ENCODE measurements at regions not wholly inside any gene's neighbourhood (a gene's known extent, or its start where the extent isn't known, plus 50 kb on each side); places are given as distances from the start of the nearest gene placed in this dataset.
A peak's percentile ranks its signal among the peaks of the same experiment; 100 is the strongest.

- no peak overlapping the region for H3K4me3 ChIP-seq (ENCODE audit: low read depth, low read length)
- TF ChIP-seq MAX (IDR thresholded peaks at IDR 0.05; ENCODE audit: low read depth, low read length) (no peak), POLR2A (IDR thresholded peaks at IDR 0.05; ENCODE audit: extremely low read depth, insufficient read length) (no peak), MYC (IDR thresholded peaks at IDR 0.05; ENCODE audit: low read depth, low read length) (no peak), CTCF (IDR thresholded peaks at IDR 0.05; ENCODE audit: low read depth, low read length) (no peak)
- no peak for DNase-seq (ENCODE audit: low read depth)
These were observed 95.9 kb upstream of the RUNX1 start for GRCh38 chr21:35144978-35145377.

- DNase-seq (ENCODE audit: low read depth), result no peak
- no peak overlapping the region for H3K4me3 ChIP-seq (ENCODE audit: low read depth, low read length)
- TF ChIP-seq POLR2A (IDR thresholded peaks at IDR 0.05; ENCODE audit: extremely low read depth, insufficient read length), result no peak
- TF ChIP-seq CTCF (IDR thresholded peaks at IDR 0.05; ENCODE audit: low read depth, low read length), result no peak
- no peak for TF ChIP-seq MAX (IDR thresholded peaks at IDR 0.05; ENCODE audit: low read depth, low read length)
- TF ChIP-seq MYC (IDR thresholded peaks at IDR 0.05; ENCODE audit: low read depth, low read length), result no peak
These were observed 93.1 kb upstream of the RUNX1 start for GRCh38 chr21:35142036-35142815.

- no peak overlapping the region for H3K4me3 ChIP-seq (ENCODE audit: low read depth, low read length)
- DNase-seq (ENCODE audit: low read depth), result no peak
- TF ChIP-seq CTCF (IDR thresholded peaks at IDR 0.05; ENCODE audit: low read depth, low read length), result no peak
- no peak for TF ChIP-seq MAX (IDR thresholded peaks at IDR 0.05; ENCODE audit: low read depth, low read length)
- TF ChIP-seq POLR2A (IDR thresholded peaks at IDR 0.05; ENCODE audit: extremely low read depth, insufficient read length), result no peak
- no peak for TF ChIP-seq MYC (IDR thresholded peaks at IDR 0.05; ENCODE audit: low read depth, low read length)
These were observed 90.2 kb upstream of the RUNX1 start for GRCh38 chr21:35139382-35139715.

- TF ChIP-seq MYC (IDR thresholded peaks at IDR 0.05; ENCODE audit: low read depth, low read length) (no peak), CTCF (IDR thresholded peaks at IDR 0.05; ENCODE audit: low read depth, low read length) (no peak), MAX (IDR thresholded peaks at IDR 0.05; ENCODE audit: low read depth, low read length) (no peak), POLR2A (IDR thresholded peaks at IDR 0.05; ENCODE audit: extremely low read depth, insufficient read length) (no peak)
- no peak overlapping the region for H3K4me3 ChIP-seq (ENCODE audit: low read depth, low read length)
- peak; percentile 15 for DNase-seq (ENCODE audit: low read depth)
These were observed 89.7 kb upstream of the RUNX1 start for GRCh38 chr21:35138665-35139381.

- no peak for DNase-seq (ENCODE audit: low read depth)
- H3K4me3 ChIP-seq (ENCODE audit: low read depth, low read length), result no peak overlapping the region
- no peak for TF ChIP-seq CTCF (IDR thresholded peaks at IDR 0.05; ENCODE audit: low read depth, low read length)
- no peak for TF ChIP-seq MAX (IDR thresholded peaks at IDR 0.05; ENCODE audit: low read depth, low read length)
- no peak for TF ChIP-seq MYC (IDR thresholded peaks at IDR 0.05; ENCODE audit: low read depth, low read length)
- TF ChIP-seq POLR2A (IDR thresholded peaks at IDR 0.05; ENCODE audit: extremely low read depth, insufficient read length), result no peak
These were observed 87.6 kb upstream of the RUNX1 start for GRCh38 chr21:35136586-35137219.
